Upper lobe of left lung (tissue), 4 donors: ENCODE measurements at regions not wholly inside any gene's neighbourhood (a gene's known extent, or its start where the extent isn't known, plus 50 kb on each side); places are given as distances from the start of the nearest gene placed in this dataset.

Experiments
- EP300 ChIP-seq, 4 donors: sonication (generic); formaldehyde crosslinking; IDR thresholded peaks; one replicate each; pipeline ENCODE4 v1.5.1; 2017; ENCODE audit warnings: antibody characterized with exemption in 4 of 4, control low read depth in 2 of 4
- POLR2A ChIP-seq, 4 donors: fragments of 450-650 bp; IDR thresholded peaks; one replicate each; pipeline ENCODE4 v1.5.1; 2016 to 2017; ENCODE audit warnings: antibody characterized with exemption in 4 of 4, mild to moderate bottlenecking in 2 of 4
- POLR2AphosphoS5 ChIP-seq, 2 donors: sonication (generic); formaldehyde crosslinking; IDR thresholded peaks; one replicate each; pipeline ENCODE4 v1.5.1; 2017; ENCODE audit warnings: antibody characterized with exemption in 2 of 2
- TF ChIP-seq, protein P1 (sequence below), 6 experiments: fragments of 450-650 bp in 4 of 6; fragments of 200-600 bp in 2 of 6; sonication (generic) in 2 of 6; IDR thresholded peaks; one replicate each; pipeline ENCODE4 v1.5.1; 2016 to 2019; ENCODE audit warnings: antibody characterized with exemption in 6 of 6

GRCh38 chr11:55503449-55503848 is 50.8 kb upstream of the OR4C15 start:
- TF ChIP-seq POLR2A (IDR thresholded peaks at IDR 0.05) (no peak), EP300 (IDR thresholded peaks at IDR 0.05) (no peak), POLR2AphosphoS5 (IDR thresholded peaks at IDR 0.05) (no peak)
- TF ChIP-seq, protein P1, sequence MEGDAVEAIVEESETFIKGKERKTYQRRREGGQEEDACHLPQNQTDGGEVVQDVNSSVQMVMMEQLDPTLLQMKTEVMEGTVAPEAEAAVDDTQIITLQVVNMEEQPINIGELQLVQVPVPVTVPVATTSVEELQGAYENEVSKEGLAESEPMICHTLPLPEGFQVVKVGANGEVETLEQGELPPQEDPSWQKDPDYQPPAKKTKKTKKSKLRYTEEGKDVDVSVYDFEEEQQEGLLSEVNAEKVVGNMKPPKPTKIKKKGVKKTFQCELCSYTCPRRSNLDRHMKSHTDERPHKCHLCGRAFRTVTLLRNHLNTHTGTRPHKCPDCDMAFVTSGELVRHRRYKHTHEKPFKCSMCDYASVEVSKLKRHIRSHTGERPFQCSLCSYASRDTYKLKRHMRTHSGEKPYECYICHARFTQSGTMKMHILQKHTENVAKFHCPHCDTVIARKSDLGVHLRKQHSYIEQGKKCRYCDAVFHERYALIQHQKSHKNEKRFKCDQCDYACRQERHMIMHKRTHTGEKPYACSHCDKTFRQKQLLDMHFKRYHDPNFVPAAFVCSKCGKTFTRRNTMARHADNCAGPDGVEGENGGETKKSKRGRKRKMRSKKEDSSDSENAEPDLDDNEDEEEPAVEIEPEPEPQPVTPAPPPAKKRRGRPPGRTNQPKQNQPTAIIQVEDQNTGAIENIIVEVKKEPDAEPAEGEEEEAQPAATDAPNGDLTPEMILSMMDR (IDR thresholded peaks at IDR 0.05) = no peak
